ENCODE measurements at regions not wholly inside any gene's neighbourhood (a gene's known extent, or its start where the extent isn't known, plus 50 kb on each side); places are given as distances from the start of the nearest gene placed in this dataset.

- TF ChIP-seq CTCF (IDR thresholded peaks at IDR 0.05) (no peak), EZH2 (IDR thresholded peaks at IDR 0.05; ENCODE audit: borderline replicate concordance, insufficient read depth, low read depth, low read length, poor library complexity, severe bottlenecking) (no peak)
These were observed 454.8 kb upstream of the KLF4 start for GRCh38 chr9:107944387-107944786.

Measured in B cell (primary cell).